Stimulated activated naive B cell treated with anti-CD40 and anti-IgM and Interleukin-4, amounts not matched to agents 10 μg/mL and 1 μg/mL and 100 μg/mL, for 72 hours (primary cell): ENCODE measurements at regions not wholly inside any gene's neighbourhood (a gene's known extent, or its start where the extent isn't known, plus 50 kb on each side); places are given as distances from the start of the nearest gene placed in this dataset.

Source experiments
- ATAC-seq, 2 donors: fragments of 150-1000 bp; cut with Tn5 transposase; replicated peaks; 2 replicates each; pipeline ENCODE4 v1.10.0; 2021; ENCODE audit warnings: moderate library complexity in 1 of 2
- DNase-seq: peaks from one replicate; pipeline ENCODE4 v3.0.0; 2021
- H3K27ac Mint-ChIP-seq: one replicate; pipeline ENCODE4 v1.8.0; 2022; ENCODE audit warnings: mild to moderate bottlenecking, mixed read lengths
- H3K27me3 Mint-ChIP-seq, 2 donors: one replicate each; pipeline ENCODE4 v1.8.0; 2022; ENCODE audit warnings: mixed read lengths in 2 of 2
- H3K36me3 Mint-ChIP-seq, 2 donors: one replicate each; pipeline ENCODE4 v1.8.0; 2022; ENCODE audit warnings: mixed read lengths in 2 of 2, mild to moderate bottlenecking in 1 of 2
- H3K4me1 Mint-ChIP-seq, 2 donors: one replicate each; pipeline ENCODE4 v1.8.0; 2022; ENCODE audit warnings: mixed read lengths in 2 of 2, mild to moderate bottlenecking in 1 of 2
- H3K4me3 Mint-ChIP-seq, 2 donors: one replicate each; pipeline ENCODE4 v1.8.0; 2022; ENCODE audit warnings: mild to moderate bottlenecking in 2 of 2, mixed read lengths in 2 of 2, moderate library complexity in 1 of 2
- H3K9me3 Mint-ChIP-seq, 2 donors: one replicate each; pipeline ENCODE4 v1.8.0; 2022; ENCODE audit warnings: mixed read lengths in 2 of 2, mild to moderate bottlenecking in 1 of 2

DNA sequence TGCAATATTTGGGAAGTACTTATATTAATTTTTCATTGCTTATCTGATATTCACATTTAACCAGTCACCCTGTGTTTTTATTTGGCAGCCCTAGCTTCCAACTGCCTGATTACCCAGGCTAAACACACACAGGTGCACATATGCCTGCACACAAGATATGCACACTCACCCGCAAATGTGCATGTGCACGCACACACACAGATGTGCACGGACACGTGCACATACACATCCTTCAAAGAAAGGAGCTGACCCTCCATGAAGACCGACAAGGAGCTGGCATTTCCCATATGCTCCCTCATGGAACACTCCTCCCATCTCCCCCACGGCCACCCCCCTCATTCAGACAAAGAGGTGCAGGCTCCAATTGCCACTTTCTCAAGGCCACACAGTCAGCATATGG, 242.2 kb downstream of the ENGASE start:
- peaks cover 53 to 89% of the 10 kb centered on the region in 2 donors for H3K27me3 Mint-ChIP-seq
- H3K4me1 Mint-ChIP-seq = no peaks in the 10 kb centered on the region
- no peak overlapping the region for H3K4me3 Mint-ChIP-seq
- DNase-seq (no peak), ATAC-seq (no peak)
- H3K36me3 Mint-ChIP-seq = no peaks in the 10 kb centered on the region
- no peak overlapping the region for H3K27ac Mint-ChIP-seq
- no peaks in the 10 kb centered on the region for H3K9me3 Mint-ChIP-seq

DNA sequence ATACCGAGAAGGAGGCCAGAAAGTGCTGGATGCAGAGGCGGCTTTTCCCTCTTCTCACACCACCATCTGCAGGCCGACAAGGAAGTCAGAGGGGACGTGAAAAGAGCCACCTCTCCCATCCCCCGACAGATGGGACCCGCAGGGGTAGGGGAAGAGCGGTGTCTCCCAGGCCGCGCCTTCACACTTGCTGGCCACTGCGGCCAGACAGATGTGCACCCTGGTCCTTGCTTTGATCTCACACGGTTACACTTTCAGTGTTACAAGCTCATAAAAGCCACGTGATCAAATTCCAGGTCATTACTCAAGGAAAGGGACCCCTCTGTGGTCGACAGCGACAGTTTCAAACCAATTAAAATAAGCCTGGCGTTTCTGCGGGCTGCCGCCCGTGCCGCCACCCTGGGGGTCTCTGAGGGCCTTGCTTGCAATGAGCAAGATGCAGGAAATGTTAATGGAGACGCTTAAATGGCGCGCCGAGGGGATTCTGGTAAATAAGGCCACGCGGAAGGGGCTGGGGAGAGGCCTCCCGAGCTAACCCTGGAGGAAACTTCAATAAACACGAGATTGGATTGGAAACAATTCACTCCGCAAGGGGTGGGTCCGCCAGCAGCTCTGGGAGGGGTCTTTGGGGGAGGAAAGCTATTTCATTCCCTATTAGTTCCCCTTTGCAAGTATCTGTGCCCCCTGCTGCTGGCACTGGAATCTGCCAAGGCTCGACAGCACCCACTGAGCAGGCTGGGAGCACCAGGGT, 240.9 kb downstream of the ENGASE start:
- DNase-seq (no peak), ATAC-seq (no peak)
- Mint-ChIP-seq H3K36me3 (no peaks in the 10 kb centered on the region), H3K27me3 (peaks cover 56 to 87% of the 10 kb centered on the region in 2 donors), H3K9me3 (no peaks in the 10 kb centered on the region), H3K4me3 (no peak overlapping the region), H3K4me1 (no peaks in the 10 kb centered on the region), H3K27ac (no peak overlapping the region)

DNA sequence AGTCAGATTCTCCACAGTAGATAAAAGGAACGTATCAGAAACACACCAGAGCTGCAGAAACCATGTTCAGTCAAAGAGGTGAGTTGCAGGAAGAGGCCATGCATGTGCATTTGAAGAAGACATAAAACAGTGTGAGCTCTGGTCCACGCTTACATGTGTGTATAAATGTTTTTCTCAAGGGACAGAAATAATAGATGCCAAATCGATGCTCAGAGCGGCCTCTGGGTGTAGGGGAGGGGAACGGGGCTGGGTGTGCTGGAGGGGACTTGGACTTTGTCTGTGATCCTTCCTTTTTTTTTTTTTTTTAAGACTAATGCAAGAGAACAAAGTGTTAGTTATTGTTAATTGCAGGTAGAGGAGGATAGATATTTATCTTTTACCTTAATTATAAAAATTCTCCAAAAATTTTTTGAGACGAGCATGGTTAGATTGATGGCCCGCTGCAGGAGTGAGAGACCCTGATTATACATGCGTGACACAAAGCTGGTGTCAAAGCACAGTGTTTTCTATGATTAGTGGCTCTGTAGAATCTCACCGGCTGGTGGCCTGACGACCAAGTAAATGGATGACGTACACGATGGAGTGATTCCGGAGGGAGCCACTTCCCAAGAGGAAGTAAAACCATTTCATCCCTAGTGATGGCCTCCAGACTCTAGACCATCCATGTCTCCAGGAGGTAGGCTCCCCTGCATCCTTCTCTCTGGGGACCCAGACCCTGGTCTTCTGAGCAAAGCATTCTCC, 240.2 kb downstream of the ENGASE start:
- Mint-ChIP-seq H3K36me3 (no peaks in the 10 kb centered on the region), H3K27me3 (peaks cover 58 to 87% of the 10 kb centered on the region in 2 donors), H3K4me3 (no peak overlapping the region), H3K9me3 (no peaks in the 10 kb centered on the region), H3K27ac (no peak overlapping the region), H3K4me1 (no peaks in the 10 kb centered on the region)
- ATAC-seq = no peak
- DNase-seq = no peak

DNA sequence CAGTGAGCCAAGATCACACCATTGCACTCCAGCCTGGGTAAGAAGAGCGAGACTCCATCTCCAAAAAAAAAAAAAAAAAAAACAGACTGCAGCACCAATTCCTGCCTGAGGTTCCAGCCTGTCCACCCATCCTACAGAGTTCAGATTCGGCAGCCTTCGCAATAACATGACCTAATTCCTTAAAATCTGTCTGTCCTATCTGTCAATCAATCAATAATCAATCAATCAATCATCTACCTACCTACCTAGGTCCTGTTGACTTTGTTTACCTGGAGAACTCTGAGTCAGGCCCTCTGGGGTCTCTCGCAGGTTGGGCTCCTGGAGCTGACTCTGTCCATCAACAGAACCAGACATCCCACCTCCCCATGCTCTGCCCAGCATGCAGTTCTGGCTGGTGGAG, 236.7 kb downstream of the ENGASE start:
- DNase-seq (no peak), ATAC-seq (no peak)
- no peak overlapping the region for H3K27ac Mint-ChIP-seq
- H3K9me3 Mint-ChIP-seq = no peaks in the 10 kb centered on the region
- no peak overlapping the region for H3K4me3 Mint-ChIP-seq
- peaks cover 0 to 3% of the 10 kb centered on the region in 2 donors for H3K4me1 Mint-ChIP-seq
- H3K36me3 Mint-ChIP-seq = no peaks in the 10 kb centered on the region
- peaks cover 61 to 72% of the 10 kb centered on the region in 2 donors for H3K27me3 Mint-ChIP-seq

DNA sequence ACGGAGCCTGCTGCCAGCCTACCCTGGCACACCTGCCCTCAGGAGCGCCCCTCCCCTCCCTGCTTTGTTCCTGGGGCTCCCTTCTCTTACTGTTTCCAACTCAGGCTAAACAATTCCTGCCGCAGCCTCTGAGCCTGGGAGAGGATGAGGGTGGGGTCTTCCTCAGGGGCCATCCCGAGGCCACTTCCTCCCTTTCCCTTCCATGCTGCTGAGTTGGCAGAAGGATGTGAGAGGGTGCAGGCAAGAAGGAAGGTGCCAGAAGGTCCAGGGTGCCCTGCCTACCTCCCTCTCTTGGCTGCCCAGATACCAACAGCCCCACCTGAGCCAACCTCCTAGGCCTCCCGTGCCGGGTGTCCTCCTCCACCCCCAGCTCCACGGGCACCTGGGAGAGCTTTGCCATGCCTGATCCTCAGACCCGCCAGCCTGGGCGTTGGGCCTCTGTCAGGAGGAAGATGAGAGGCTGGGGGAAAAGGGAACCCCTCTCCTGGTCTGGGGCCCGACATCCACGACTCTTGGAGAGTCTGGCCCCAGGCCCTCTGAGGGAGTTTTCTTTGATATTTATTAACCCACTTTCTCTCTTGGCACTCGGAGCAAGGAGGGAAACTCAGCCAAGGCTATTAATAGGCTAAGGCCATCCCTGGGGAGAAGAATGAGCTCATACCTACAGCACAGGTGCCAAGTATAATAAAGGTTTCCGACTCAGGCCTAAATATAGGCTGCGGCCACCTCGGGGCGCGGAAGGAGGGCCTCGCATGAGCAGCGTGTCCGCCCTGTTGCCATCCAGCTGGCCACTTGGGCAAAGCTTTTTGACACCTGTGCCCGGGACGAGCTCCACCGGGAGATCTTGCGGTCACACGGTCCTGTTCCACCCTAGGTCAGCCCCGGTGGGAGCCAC, 232.0 kb downstream of the ENGASE start:
- no peak for DNase-seq
- peaks cover 8 to 13% of the 10 kb centered on the region in 2 donors for H3K4me1 Mint-ChIP-seq
- H3K9me3 Mint-ChIP-seq = no peaks in the 10 kb centered on the region
- no peak overlapping the region for H3K4me3 Mint-ChIP-seq
- no peaks in the 10 kb centered on the region for H3K36me3 Mint-ChIP-seq
- H3K27me3 Mint-ChIP-seq = peaks cover 32 to 46% of the 10 kb centered on the region in 2 donors
- H3K27ac Mint-ChIP-seq = no peak overlapping the region
- ATAC-seq = peak in 1 of 2 donors; percentile 10

DNA sequence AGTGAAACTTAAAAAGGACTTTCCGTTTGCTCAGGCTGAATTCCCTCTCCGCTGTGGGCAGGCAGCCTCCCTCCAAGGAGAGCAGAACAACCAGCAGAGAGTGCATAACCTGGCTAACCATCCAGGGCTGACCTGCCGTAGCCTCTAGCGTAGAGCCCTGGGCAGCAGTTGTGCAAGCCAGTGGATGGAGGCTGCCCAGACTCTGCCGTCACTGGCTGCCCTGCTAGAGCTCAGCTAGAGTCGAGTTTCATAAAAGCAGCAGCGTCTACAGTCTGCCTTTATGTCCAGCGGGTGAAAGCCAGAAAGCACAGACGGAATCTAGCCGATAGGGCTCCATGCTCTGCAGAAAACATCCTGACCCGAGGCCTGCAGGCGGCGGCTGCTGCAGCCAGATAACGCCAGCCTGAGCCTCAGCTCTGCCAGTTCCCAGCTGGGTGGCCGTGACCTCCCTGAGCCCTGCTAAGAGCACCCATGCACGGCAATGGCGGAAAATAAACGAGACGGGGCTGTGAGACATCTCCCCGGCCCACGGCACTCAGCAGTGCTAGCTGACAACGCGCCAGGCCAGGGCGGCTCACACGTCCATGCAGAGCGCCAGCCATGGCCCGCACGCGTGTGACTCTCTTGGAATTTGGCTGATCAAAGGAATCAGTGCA, 231.3 kb downstream of the ENGASE start:
- ATAC-seq (no peak), DNase-seq (no peak)
- Mint-ChIP-seq H3K4me1 (peaks cover 8 to 13% of the 10 kb centered on the region in 2 donors), H3K27me3 (peaks cover 27 to 41% of the 10 kb centered on the region in 2 donors), H3K9me3 (no peaks in the 10 kb centered on the region), H3K27ac (no peak overlapping the region), H3K36me3 (no peaks in the 10 kb centered on the region), H3K4me3 (no peak overlapping the region)

DNA sequence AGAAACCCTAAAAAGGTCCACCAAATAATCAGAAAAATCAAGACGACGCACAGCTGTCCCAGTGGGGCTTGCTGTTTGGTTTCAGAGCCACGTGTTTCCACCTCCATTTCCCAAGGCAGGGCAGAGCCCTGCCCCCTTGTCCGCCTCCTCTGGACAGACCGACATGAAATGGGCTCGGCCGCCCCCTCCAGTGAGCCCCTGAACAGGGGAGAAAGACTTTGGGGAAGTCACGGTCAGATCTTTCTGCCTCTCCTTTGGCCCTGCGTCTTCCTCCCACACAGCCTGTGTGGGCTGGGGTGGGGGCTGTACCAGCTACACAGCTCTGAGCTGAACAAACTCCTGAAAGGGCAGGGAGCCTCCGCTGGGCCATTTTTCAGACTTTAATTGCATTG, 230.7 kb downstream of the ENGASE start:
- Mint-ChIP-seq H3K36me3 (no peaks in the 10 kb centered on the region), H3K4me1 (peaks cover 8 to 13% of the 10 kb centered on the region in 2 donors), H3K4me3 (no peak overlapping the region), H3K9me3 (no peaks in the 10 kb centered on the region), H3K27me3 (peaks cover 22 to 42% of the 10 kb centered on the region in 2 donors), H3K27ac (no peak overlapping the region)
- DNase-seq (no peak), ATAC-seq (peak; percentile 14 to 22)

DNA sequence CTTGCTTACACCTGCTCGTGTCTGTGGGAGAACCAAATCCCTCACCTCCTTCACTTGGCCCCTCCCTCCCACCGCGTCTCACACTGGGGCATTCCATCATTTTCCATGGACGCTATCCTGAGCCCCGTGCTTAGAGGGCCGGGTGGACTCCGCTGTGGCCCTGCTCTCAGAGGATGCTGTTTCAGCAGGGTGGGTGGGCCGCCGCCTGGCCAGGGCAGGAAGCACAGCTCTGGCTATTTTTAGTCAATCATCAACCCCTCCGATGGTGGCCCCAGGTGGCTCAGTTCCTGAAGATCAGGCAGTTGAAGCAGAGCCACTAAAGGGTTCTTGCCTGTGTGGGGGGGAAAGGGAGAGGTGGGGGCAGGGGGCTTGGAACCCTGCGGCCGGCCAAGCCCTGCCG, 230.3 kb downstream of the ENGASE start:
- Mint-ChIP-seq H3K27me3 (peaks cover 22 to 42% of the 10 kb centered on the region in 2 donors), H3K9me3 (no peaks in the 10 kb centered on the region), H3K4me3 (peak overlapping the region in 1 of 2 donors; percentile 25), H3K36me3 (no peaks in the 10 kb centered on the region), H3K27ac (no peak overlapping the region), H3K4me1 (peaks cover 8 to 13% of the 10 kb centered on the region in 2 donors)
- ATAC-seq = peak in 1 of 2 donors; percentile 38
- no peak for DNase-seq

DNA sequence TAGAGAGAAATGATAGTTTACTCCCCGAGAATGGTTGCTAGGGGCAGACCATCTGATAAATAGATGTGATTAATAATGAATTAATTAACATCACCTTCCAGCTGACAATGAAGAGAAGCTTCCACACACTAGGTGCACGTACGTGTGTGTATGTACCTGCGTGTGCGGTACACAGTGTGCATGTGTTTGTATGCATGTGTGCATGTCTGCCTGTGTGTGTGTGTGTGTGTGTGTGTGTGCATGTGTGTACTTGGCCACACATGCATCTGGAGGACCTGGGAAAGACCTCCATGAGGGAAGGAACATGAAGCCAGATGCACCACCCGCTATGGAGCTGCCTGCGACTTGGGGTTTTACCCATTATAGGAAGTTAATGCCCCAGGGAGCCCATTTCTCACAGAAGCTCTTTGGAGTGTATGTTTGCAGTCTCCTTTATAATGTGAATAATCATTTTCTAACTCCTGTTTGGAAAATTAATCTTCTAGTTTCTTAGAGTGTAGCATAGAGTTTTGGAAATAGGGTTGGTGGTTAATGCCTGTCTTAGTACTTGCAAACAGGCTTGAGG, 229.1 kb downstream of the ENGASE start:
- ATAC-seq = no peak
- H3K27me3 Mint-ChIP-seq = peaks cover 14 to 37% of the 10 kb centered on the region in 2 donors
- H3K9me3 Mint-ChIP-seq = no peaks in the 10 kb centered on the region
- no peak overlapping the region for H3K27ac Mint-ChIP-seq
- DNase-seq = no peak
- no peaks in the 10 kb centered on the region for H3K36me3 Mint-ChIP-seq
- peaks cover 5 to 13% of the 10 kb centered on the region in 2 donors for H3K4me1 Mint-ChIP-seq
- H3K4me3 Mint-ChIP-seq = no peak overlapping the region

DNA sequence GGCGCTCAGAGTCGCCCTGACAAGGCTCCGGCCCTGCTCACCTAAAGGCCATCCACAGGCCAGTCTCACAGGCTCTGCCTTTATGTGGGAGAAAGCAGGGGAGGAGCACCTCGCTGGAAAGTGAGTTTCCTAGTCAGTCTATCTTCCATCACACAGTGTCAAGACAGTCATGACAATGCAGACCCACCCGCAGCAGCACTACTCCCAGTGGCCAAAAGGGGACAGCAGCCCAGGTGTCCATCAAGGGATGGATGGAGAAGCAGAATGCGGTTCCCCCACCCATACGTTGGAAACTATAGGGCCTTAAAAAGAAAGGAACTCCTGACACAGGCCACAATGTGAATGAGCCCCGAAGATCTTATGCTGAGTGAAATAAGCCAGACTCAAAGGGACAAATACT, 226.8 kb downstream of the ENGASE start:
- DNase-seq (no peak), ATAC-seq (no peak)
- no peak overlapping the region for H3K27ac Mint-ChIP-seq
- H3K27me3 Mint-ChIP-seq = peaks cover 28 to 52% of the 10 kb centered on the region in 2 donors
- H3K9me3 Mint-ChIP-seq = no peaks in the 10 kb centered on the region
- peaks cover 5 to 13% of the 10 kb centered on the region in 2 donors for H3K4me1 Mint-ChIP-seq
- no peaks in the 10 kb centered on the region for H3K36me3 Mint-ChIP-seq
- no peak overlapping the region for H3K4me3 Mint-ChIP-seq

DNA sequence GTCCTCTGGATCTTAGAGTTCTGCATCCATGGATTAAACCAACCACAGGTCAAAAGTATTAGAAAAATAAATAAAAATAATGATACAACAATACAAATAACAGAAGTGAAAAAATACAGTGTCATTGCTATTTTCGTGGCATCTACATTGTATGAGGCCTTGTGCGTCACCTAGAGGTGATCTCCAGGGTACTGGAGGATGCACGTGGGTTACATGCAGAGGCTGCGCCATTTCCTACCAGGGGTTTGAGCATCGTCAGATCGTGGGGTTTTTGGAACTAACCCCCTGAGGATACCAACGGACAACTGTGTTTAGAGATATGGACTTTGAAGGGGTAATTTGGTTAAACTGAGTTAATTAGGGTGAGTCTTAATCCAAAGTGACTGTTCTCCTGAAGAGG, 224.7 kb downstream of the ENGASE start:
- Mint-ChIP-seq H3K27ac (no peak overlapping the region), H3K36me3 (no peaks in the 10 kb centered on the region), H3K27me3 (peaks cover 39 to 52% of the 10 kb centered on the region in 2 donors), H3K4me3 (no peak overlapping the region), H3K9me3 (no peaks in the 10 kb centered on the region), H3K4me1 (peaks cover 0 to 2% of the 10 kb centered on the region in 2 donors)
- DNase-seq (no peak), ATAC-seq (no peak)

DNA sequence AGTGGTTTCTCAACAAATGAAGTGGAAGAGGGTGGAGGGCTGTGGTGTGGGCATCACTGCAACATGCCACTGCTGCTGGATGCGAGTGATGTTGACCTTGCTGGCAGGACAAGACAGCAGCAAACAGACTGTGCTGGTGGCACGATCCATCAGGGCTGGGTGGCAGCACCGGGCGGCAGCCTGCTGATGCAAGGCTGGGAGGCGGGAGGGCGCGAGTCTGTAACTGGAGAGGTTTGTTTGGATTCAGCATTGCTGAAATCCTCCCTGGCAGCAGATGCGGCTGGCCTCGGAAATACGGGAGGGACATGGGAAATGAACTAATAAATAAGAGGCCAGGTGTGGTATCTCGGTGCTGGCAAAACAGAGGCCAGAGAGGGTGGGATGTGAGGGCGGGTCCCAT, 224.2 kb downstream of the ENGASE start:
- DNase-seq (no peak), ATAC-seq (no peak)
- H3K4me1 Mint-ChIP-seq = peaks cover 0 to 2% of the 10 kb centered on the region in 2 donors
- H3K36me3 Mint-ChIP-seq = no peaks in the 10 kb centered on the region
- H3K4me3 Mint-ChIP-seq = no peak overlapping the region
- H3K27me3 Mint-ChIP-seq = peaks cover 43 to 55% of the 10 kb centered on the region in 2 donors
- H3K27ac Mint-ChIP-seq = no peak overlapping the region
- H3K9me3 Mint-ChIP-seq = no peaks in the 10 kb centered on the region

DNA sequence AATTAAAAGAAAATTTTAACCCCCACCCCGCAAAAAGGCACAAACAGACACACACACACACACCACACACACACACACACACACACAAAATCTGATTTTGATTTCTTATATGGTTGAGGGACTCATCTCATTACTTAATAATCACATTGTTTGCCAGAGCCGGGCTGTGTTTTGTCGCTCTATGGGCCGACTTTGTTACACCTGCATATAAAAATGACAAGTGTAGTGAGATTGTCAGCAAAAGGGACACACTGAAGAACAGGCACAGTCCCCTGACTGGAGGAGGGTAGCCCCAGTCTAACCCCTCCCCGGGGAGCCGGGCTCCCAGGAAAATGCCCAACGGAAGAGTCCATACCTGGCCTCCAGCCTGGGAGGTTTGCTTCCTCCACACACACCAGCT, 221.6 kb downstream of the ENGASE start:
- Mint-ChIP-seq H3K27me3 (peaks cover 60 to 61% of the 10 kb centered on the region in 2 donors), H3K27ac (no peak overlapping the region), H3K4me3 (no peak overlapping the region), H3K9me3 (no peaks in the 10 kb centered on the region), H3K4me1 (no peaks in the 10 kb centered on the region), H3K36me3 (no peaks in the 10 kb centered on the region)
- DNase-seq = no peak
- ATAC-seq = no peak
